HCT116 (cell line): ENCODE measurements at regions not wholly inside any gene's neighbourhood (a gene's known extent, or its start where the extent isn't known, plus 50 kb on each side); places are given as distances from the start of the nearest gene placed in this dataset.

ENCODE experiments used
- ATAC-seq: fragments of 200-7000 bp; cut with Tn5 transposase; 2 replicates; pipeline ENCODE4 v1.9.1; 2020; ENCODE audit warnings: mild to moderate bottlenecking, moderate library complexity
- BruUV-seq: library from RNA; stranded (reverse); fragments of 400-500 nt; replicated peaks from 2 replicates; lab custom pipeline; 2021; lab: Mats Ljungman, UMichigan
- CTCF ChIA-PET: fragments of 300-600 bp; sonication (Branson Sonifier 250); formaldehyde crosslinking; loops from one replicate; lab custom pipeline; 2021; ENCODE audit warnings: antibody characterized with exemption; lab: Charles Lee
- POLR2A ChIA-PET: fragments of 300-600, 350-600 bp; sonication (Branson Sonifier 250); formaldehyde crosslinking; loops from one replicate; lab custom pipeline; 2021; ENCODE audit warnings: antibody characterized with exemption; lab: Charles Lee
- RAD21 ChIA-PET, 2 experiments: fragments of 300-600 bp; sonication (Branson Sonifier 250); formaldehyde crosslinking; loops; one replicate each; lab custom pipeline; 2023; ENCODE audit warnings: low total read pairs in 2 of 2; ENCODE audit not compliant: uncharacterized antibody in 2 of 2, unreplicated experiment in 2 of 2, low non-redundant PET in 1 of 2; lab: Charles Lee
- DNase-seq: peaks from one replicate; pipeline ENCODE4 v3.0.0-alpha.2; 2010; ENCODE audit warnings: low read depth, low spot score
- H2AFZ ChIP-seq: fragments of 200-600 bp; shearing (Covaris generic), sonication (generic); 2 replicates; pipeline ENCODE4 v1.6.1; 2017; ENCODE audit warnings: low read depth, mixed run types, mixed read lengths, antibody characterized with exemption, low read length; ENCODE audit not compliant: poor library complexity, severe bottlenecking
- H3K27ac ChIP-seq: 2 replicates; pipeline ENCODE4 v1.5.1; 2012; ENCODE audit warnings: low read depth, low read length
- H3K27me3 ChIP-seq: fragments of 200-600 bp; sonication (generic); 2 replicates; pipeline ENCODE4 v1.6.1; 2016; ENCODE audit warnings: mixed run types, low read length, mixed read lengths; ENCODE audit not compliant: insufficient read depth
- H3K36me3 ChIP-seq, 2 experiments: fragments of 200-500 bp in 1 of 2; fragments of 200-600 bp in 1 of 2; sonication (Bioruptor generic) in 1 of 2; sonication (generic) in 1 of 2; 2 replicates each; pipeline versions ENCODE4 v1.5.1 to v1.6.1; 2014 to 2016; ENCODE audit warnings: low read length in 2 of 2, inconsistent platforms in 1 of 2, mixed read lengths in 1 of 2, mixed run types in 1 of 2; ENCODE audit not compliant: insufficient read depth in 2 of 2, control insufficient read depth in 1 of 2
- H3K4me1 ChIP-seq, 2 experiments: fragments of 200-600 bp in 1 of 2; sonication (generic) in 1 of 2; 2 replicates each; pipeline versions ENCODE4 v1.5.1 to v1.6.1; 2012 to 2017; ENCODE audit warnings: low read length in 2 of 2, inconsistent platforms in 1 of 2, mild to moderate bottlenecking in 1 of 2, mixed read lengths in 1 of 2, mixed run types in 1 of 2, moderate library complexity in 1 of 2; ENCODE audit not compliant: insufficient read depth in 2 of 2, control insufficient read depth in 1 of 2
- H3K4me2 ChIP-seq: fragments of 200-600 bp; sonication (generic); 2 replicates; pipeline ENCODE4 v1.6.1; 2017; ENCODE audit warnings: mixed run types, low read length, mixed read lengths
- H3K4me3 ChIP-seq, 2 experiments: fragments of 200-600 bp in 1 of 2; sonication (generic) in 1 of 2; replicated peaks in 1 of 2; 2 replicates each; pipeline ENCODE4 v1.5.1; 2011 to 2016; ENCODE audit warnings: low read length in 2 of 2, control low read depth in 1 of 2, low read depth in 1 of 2, mild to moderate bottlenecking in 1 of 2, mixed read lengths in 1 of 2, mixed run types in 1 of 2
- H3K79me2 ChIP-seq: fragments of 200-600 bp; sonication (generic); 2 replicates; pipeline ENCODE4 v1.6.1; 2017; ENCODE audit warnings: mild to moderate bottlenecking, mixed run types, low read length, moderate library complexity, mixed read lengths; ENCODE audit not compliant: insufficient read depth
- H3K9ac ChIP-seq: fragments of 200-600 bp; sonication (generic); 2 replicates; pipeline ENCODE4 v1.6.1; 2016; ENCODE audit warnings: low read length, mixed read lengths
- H3K9me2 ChIP-seq: fragments of 200-600 bp; sonication (generic), shearing (Covaris generic); 2 replicates; pipeline ENCODE4 v1.6.1; 2017; ENCODE audit warnings: mixed run types, mild to moderate bottlenecking, moderate library complexity; ENCODE audit not compliant: insufficient read depth
- H3K9me3 ChIP-seq, 2 experiments: fragments of 200-500 bp in 1 of 2; fragments of 200-600 bp in 1 of 2; sonication (Bioruptor generic) in 1 of 2; sonication (generic) in 1 of 2; 2 replicates each; pipeline ENCODE4 v1.6.1; 2014 to 2017; ENCODE audit warnings: low read length in 2 of 2, mixed read lengths in 2 of 2, inconsistent platforms in 1 of 2, low read depth in 1 of 2, mild to moderate bottlenecking in 1 of 2, mixed run types in 1 of 2, moderate library complexity in 1 of 2; ENCODE audit not compliant: control insufficient read depth in 1 of 2, insufficient read depth in 1 of 2
- H4K20me1 ChIP-seq: fragments of 200-600 bp; sonication (generic), shearing (Covaris generic); 2 replicates; pipeline ENCODE4 v1.6.1; 2017; ENCODE audit warnings: mixed run types, mild to moderate bottlenecking, moderate library complexity; ENCODE audit not compliant: insufficient read depth
- CBX3 ChIP-seq: IDR thresholded peaks from 2 replicates; pipeline ENCODE4 v1.6.1; 2012; ENCODE audit warnings: low read depth
- EGR1 ChIP-seq: IDR thresholded peaks from 2 replicates; pipeline ENCODE4 v1.6.1; 2012; ENCODE audit warnings: low read depth
- ELF1 ChIP-seq: IDR thresholded peaks from 2 replicates; pipeline ENCODE4 v1.6.1; 2012; ENCODE audit warnings: low read depth, borderline replicate concordance
- EZH2phosphoT487 ChIP-seq: fragments of 200-600 bp; IDR thresholded peaks from 2 replicates; pipeline ENCODE4 v1.6.1; 2018; ENCODE audit warnings: antibody characterized with exemption, borderline replicate concordance
- FOSL1 ChIP-seq: IDR thresholded peaks from 2 replicates; pipeline ENCODE4 v1.6.1; 2012; ENCODE audit warnings: low read depth
- JUND ChIP-seq: IDR thresholded peaks from 2 replicates; pipeline ENCODE4 v1.6.1; 2012
- POLR2A ChIP-seq: IDR thresholded peaks from 2 replicates; pipeline ENCODE4 v1.7.0; 2011; ENCODE audit warnings: borderline replicate concordance; ENCODE audit not compliant: insufficient read depth, insufficient read length; ENCODE audit errors: extremely low read depth
- POLR2AphosphoS5 ChIP-seq: IDR thresholded peaks from 2 replicates; pipeline ENCODE4 v1.6.1; 2011; ENCODE audit warnings: mild to moderate bottlenecking, low read depth, low read length, moderate library complexity
- RAD21 ChIP-seq: IDR thresholded peaks from 2 replicates; pipeline ENCODE4 v1.6.1; 2012; ENCODE audit warnings: low read depth, mild to moderate bottlenecking
- SRF ChIP-seq: IDR thresholded peaks from 2 replicates; pipeline ENCODE4 v1.6.1; 2012; ENCODE audit warnings: low read depth
- ZFX ChIP-seq: fragments of 450-650 bp; IDR thresholded peaks from 2 replicates; pipeline ENCODE4 v1.6.1; 2017
- intact Hi-C: fragments of 100-400 bp; cut with micrococcal nuclease; formaldehyde crosslinking; loops from 2 replicates; pipeline ENCODE4 v1.10.0; 2022
- TF ChIP-seq, protein P1 (sequence below): IDR thresholded peaks from 2 replicates; pipeline ENCODE4 v1.6.1; 2012
- TF ChIP-seq, protein P2 (sequence below), 3 experiments: fragments of 200-600 bp in 1 of 3; sonication (generic) in 1 of 3; IDR thresholded peaks in 2 of 3; conservative IDR thresholded peaks in 1 of 3; 2 replicates each; pipeline ENCODE4 v1.5.1; 2012 to 2017; ENCODE audit warnings: low read depth in 2 of 3, low read length in 2 of 3, antibody characterized with exemption in 1 of 3, borderline replicate concordance in 1 of 3, control low read depth in 1 of 3, mild to moderate bottlenecking in 1 of 3, mixed read lengths in 1 of 3, mixed run types in 1 of 3, moderate library complexity in 1 of 3; ENCODE audit not compliant: insufficient read depth in 1 of 3
- TF ChIP-seq, protein P3 (sequence below): IDR thresholded peaks from 2 replicates; pipeline ENCODE4 v1.6.1; 2012; ENCODE audit warnings: low read depth
- TF ChIP-seq, protein P4 (sequence below): IDR thresholded peaks from 2 replicates; pipeline ENCODE4 v1.6.1; 2012

DNA sequence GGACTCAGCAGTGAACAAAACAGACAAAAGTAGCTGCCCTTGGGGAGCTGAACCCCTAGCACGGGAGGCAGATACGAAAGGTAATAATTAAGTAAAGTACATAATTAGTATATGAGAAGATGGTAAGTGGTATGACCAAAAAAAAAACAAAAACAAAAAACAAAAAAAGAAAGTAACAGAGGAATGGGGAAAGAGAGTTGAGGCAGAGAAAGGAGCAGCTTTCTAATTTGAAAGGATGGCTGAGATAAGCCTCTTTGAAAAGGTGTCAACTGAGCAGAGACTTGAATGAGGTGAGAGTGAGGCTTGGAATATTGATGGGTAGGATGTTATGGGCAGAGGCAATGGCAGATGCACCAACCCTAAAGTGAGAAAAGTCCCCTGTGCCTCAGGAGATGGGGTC, 69.7 kb downstream of the CARTPT start:
- Histone ChIP-seq H3K27me3 (no peaks in the 10 kb centered on the region), H3K9me3 (no peaks in the 10 kb centered on the region), H4K20me1 (no peaks in the 10 kb centered on the region), H3K79me2 (no peaks in the 10 kb centered on the region), H3K9ac (no peak overlapping the region), H3K9me2 (no peaks in the 10 kb centered on the region), H3K4me1 (no peaks in the 10 kb centered on the region), H3K4me2 (no peak overlapping the region), H3K4me3 (no peak overlapping the region), H3K27ac (no peak overlapping the region), H3K36me3 (no peaks in the 10 kb centered on the region), H2AFZ (no peak overlapping the region)
- BruUV-seq = no TSS peak
- ChIA-PET CTCF (no interaction called here), RAD21 (no interaction called here), POLR2A (no interaction called here)
- no peak for TF ChIP-seq ELF1
- TF ChIP-seq, protein P1, sequence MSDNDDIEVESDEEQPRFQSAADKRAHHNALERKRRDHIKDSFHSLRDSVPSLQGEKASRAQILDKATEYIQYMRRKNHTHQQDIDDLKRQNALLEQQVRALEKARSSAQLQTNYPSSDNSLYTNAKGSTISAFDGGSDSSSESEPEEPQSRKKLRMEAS = no peak
- no peak for TF ChIP-seq POLR2A
- TF ChIP-seq SRF = no peak
- no peak for TF ChIP-seq EZH2phosphoT487
- DNase-seq = no peak
- no peak for ATAC-seq
- intact Hi-C loops = no loop called here

DNA sequence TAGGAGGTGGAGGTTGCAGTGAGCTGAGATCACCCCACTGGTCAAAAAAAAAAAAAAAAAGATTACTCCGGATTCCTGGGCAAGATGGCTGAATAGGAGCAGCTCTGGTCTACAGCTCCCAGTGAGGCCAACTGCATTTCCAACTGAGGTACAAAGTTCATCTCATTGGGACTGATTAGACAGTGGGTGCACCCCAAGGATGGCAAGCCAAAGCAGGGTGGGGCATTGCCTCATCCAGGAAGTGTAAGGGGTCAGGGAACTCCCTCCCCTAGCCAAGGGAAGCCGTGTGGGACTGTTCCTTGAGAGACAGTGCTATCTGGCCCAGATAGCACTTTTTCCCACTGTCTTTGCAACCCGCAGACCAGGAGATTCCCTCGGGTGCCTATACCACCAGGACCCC, 70.7 kb downstream of the CARTPT start:
- Histone ChIP-seq H3K9ac (no peak overlapping the region), H3K79me2 (no peaks in the 10 kb centered on the region), H3K9me2 (no peaks in the 10 kb centered on the region), H3K27me3 (no peaks in the 10 kb centered on the region), H4K20me1 (no peaks in the 10 kb centered on the region), H3K4me1 (no peaks in the 10 kb centered on the region), H3K9me3 (no peaks in the 10 kb centered on the region), H2AFZ (no peak overlapping the region), H3K4me3 (no peak overlapping the region), H3K4me2 (no peak overlapping the region), H3K27ac (no peak overlapping the region), H3K36me3 (no peaks in the 10 kb centered on the region)
- ChIA-PET POLR2A (no interaction called here), CTCF (no interaction called here), RAD21 (no interaction called here)
- BruUV-seq = no TSS peak
- ATAC-seq = no peak
- intact Hi-C loops = no loop called here
- TF ChIP-seq EZH2phosphoT487 (no peak), CBX3 (no peak), JUND (no peak), POLR2AphosphoS5 (no peak), RAD21 (no peak), ZFX (no peak), EGR1 (no peak), SRF (no peak), FOSL1 (no peak)
- TF ChIP-seq, protein P2, sequence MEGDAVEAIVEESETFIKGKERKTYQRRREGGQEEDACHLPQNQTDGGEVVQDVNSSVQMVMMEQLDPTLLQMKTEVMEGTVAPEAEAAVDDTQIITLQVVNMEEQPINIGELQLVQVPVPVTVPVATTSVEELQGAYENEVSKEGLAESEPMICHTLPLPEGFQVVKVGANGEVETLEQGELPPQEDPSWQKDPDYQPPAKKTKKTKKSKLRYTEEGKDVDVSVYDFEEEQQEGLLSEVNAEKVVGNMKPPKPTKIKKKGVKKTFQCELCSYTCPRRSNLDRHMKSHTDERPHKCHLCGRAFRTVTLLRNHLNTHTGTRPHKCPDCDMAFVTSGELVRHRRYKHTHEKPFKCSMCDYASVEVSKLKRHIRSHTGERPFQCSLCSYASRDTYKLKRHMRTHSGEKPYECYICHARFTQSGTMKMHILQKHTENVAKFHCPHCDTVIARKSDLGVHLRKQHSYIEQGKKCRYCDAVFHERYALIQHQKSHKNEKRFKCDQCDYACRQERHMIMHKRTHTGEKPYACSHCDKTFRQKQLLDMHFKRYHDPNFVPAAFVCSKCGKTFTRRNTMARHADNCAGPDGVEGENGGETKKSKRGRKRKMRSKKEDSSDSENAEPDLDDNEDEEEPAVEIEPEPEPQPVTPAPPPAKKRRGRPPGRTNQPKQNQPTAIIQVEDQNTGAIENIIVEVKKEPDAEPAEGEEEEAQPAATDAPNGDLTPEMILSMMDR (IDR thresholded peaks at IDR 0.05 in 2 of 3, conservative IDR thresholded peaks at IDR 0.05 in 1 of 3; ENCODE audit: borderline replicate concordance in 1 of 3, insufficient read depth in 1 of 3, low read depth in 2 of 3, low read length in 2 of 3) = no peak
- TF ChIP-seq, protein P3, sequence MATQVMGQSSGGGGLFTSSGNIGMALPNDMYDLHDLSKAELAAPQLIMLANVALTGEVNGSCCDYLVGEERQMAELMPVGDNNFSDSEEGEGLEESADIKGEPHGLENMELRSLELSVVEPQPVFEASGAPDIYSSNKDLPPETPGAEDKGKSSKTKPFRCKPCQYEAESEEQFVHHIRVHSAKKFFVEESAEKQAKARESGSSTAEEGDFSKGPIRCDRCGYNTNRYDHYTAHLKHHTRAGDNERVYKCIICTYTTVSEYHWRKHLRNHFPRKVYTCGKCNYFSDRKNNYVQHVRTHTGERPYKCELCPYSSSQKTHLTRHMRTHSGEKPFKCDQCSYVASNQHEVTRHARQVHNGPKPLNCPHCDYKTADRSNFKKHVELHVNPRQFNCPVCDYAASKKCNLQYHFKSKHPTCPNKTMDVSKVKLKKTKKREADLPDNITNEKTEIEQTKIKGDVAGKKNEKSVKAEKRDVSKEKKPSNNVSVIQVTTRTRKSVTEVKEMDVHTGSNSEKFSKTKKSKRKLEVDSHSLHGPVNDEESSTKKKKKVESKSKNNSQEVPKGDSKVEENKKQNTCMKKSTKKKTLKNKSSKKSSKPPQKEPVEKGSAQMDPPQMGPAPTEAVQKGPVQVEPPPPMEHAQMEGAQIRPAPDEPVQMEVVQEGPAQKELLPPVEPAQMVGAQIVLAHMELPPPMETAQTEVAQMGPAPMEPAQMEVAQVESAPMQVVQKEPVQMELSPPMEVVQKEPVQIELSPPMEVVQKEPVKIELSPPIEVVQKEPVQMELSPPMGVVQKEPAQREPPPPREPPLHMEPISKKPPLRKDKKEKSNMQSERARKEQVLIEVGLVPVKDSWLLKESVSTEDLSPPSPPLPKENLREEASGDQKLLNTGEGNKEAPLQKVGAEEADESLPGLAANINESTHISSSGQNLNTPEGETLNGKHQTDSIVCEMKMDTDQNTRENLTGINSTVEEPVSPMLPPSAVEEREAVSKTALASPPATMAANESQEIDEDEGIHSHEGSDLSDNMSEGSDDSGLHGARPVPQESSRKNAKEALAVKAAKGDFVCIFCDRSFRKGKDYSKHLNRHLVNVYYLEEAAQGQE = no peak
- TF ChIP-seq, protein P4, sequence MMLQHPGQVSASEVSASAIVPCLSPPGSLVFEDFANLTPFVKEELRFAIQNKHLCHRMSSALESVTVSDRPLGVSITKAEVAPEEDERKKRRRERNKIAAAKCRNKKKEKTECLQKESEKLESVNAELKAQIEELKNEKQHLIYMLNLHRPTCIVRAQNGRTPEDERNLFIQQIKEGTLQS = no peak
- DNase-seq = no peak
